CD4-positive, alpha-beta T cell treated with Interleukin-1 beta for 1 hour (primary cell): ENCODE measurements at regions not wholly inside any gene's neighbourhood (a gene's known extent, or its start where the extent isn't known, plus 50 kb on each side); places are given as distances from the start of the nearest gene placed in this dataset.
"Not testable (repeated sequence)": the region's sequence is repeated elsewhere in the genome, so short reads cannot be mapped to it uniquely, and the experiment has no call there.

Experiments used
- DNase-seq, 2 donors: peaks; one replicate each; pipeline ENCODE4 v3.0.0-alpha.2; 2020 to 2022

GRCh38 chr6:130676077-130676772 is 151.0 kb upstream of the SMLR1 start:
- no peak for DNase-seq

- DNase-seq = no peak
Observed at GRCh38 chr6:130676773-130677144, 150.4 kb upstream of the SMLR1 start.

GRCh38 chr6:130677312-130677711 is 149.9 kb upstream of the SMLR1 start:
- DNase-seq = no peak

- no peak for DNase-seq
Observed at GRCh38 chr6:130677766-130678165, 149.4 kb upstream of the SMLR1 start.

GRCh38 chr6:130679684-130680083 is 147.5 kb upstream of the SMLR1 start:
- no peak for DNase-seq

- DNase-seq = no peak
Observed at GRCh38 chr6:130680116-130680515, 147.1 kb upstream of the SMLR1 start.

GRCh38 chr6:130681028-130681427 is 146.2 kb upstream of the SMLR1 start:
- no peak for DNase-seq

GRCh38 chr6:130682066-130682465 is 145.1 kb upstream of the SMLR1 start:
- DNase-seq = no peak

- DNase-seq = no peak
Observed at GRCh38 chr6:130683761-130684517, 143.3 kb upstream of the SMLR1 start.

GRCh38 chr6:130692659-130693058 is 134.5 kb upstream of the SMLR1 start:
- no peak for DNase-seq

GRCh38 chr6:130693944-130694343 is 133.3 kb upstream of the SMLR1 start:
- no peak for DNase-seq

GRCh38 chr6:130694606-130695005 is 132.6 kb upstream of the SMLR1 start:
- no peak for DNase-seq

- DNase-seq = no peak
Observed at GRCh38 chr6:130696806-130697205, 130.4 kb upstream of the SMLR1 start.

GRCh38 chr6:130697271-130697994 is 129.8 kb upstream of the SMLR1 start:
- DNase-seq = no peak

- peak; percentile 44 to 62 for DNase-seq
Observed at GRCh38 chr6:130697995-130698535, 129.1 kb upstream of the SMLR1 start.

GRCh38 chr6:130699742-130700141 is 127.5 kb upstream of the SMLR1 start:
- no peak for DNase-seq

- no peak for DNase-seq
Observed at GRCh38 chr6:130700397-130700796, 126.8 kb upstream of the SMLR1 start.

GRCh38 chr6:130708338-130708737 is 118.9 kb upstream of the SMLR1 start:
- no peak for DNase-seq

GRCh38 chr6:130711641-130712040 is 115.6 kb upstream of the SMLR1 start:
- DNase-seq = not testable (repeated sequence)

GRCh38 chr6:130713144-130713543 is 114.1 kb upstream of the SMLR1 start:
- no peak for DNase-seq

- DNase-seq = no peak
Observed at GRCh38 chr6:130715058-130715457, 112.1 kb upstream of the SMLR1 start.

GRCh38 chr6:130716466-130716865 is 110.7 kb upstream of the SMLR1 start:
- no peak for DNase-seq

GRCh38 chr6:130717657-130718056 is 109.5 kb upstream of the SMLR1 start:
- DNase-seq = peak in 1 of 2 donors; percentile 11
